HG03064 (cell line): ENCODE measurements at regions not wholly inside any gene's neighbourhood (a gene's known extent, or its start where the extent isn't known, plus 50 kb on each side); places are given as distances from the start of the nearest gene placed in this dataset.

Experiments
- ATAC-seq: cut with Tn5 transposase; IDR thresholded peaks from one replicate; pipeline ENCODE4 v1.9.1; 2021; ENCODE audit warnings: low read depth; ENCODE audit not compliant: unreplicated experiment

DNA sequence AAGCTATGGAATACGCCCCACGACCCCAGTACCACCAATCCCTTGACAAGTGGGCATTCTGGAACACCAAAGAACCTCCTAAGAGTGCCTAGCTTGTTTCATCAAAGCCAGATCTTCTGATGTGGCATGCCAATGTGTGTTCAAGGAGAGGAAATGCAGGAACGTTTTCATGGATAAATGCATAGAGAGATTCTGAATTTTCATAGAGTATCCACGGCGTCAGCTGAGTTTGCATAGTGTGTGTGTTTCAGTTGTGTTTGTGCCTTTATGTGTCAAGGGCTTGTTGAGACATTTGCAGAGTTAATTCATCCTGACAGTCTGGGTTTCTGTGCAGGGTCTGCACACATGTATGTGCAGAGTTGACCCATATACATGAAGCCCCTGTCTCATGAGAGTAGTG is 172.7 kb upstream of the LRFN2 start:
- ATAC-seq = no peak

DNA sequence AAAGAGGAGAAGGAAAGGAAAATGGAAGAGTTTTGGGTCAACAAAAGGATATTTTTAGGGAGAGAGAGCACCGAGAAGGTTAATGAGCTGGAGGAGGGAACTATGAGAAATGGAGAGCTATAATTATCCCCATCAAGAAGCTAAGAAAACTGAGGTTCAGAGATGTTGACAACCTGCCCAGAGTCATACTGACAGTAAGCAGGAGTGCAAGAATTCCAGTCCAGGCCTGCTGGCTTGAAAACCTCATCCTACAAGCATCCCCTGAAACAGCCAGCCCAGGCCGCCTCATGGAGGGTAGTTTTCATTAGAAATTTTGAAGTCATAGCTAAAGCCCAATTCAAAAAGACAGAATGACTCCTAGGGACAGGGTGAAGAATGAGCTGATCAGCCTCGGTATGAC is 172.1 kb upstream of the LRFN2 start:
- no peak for ATAC-seq

DNA sequence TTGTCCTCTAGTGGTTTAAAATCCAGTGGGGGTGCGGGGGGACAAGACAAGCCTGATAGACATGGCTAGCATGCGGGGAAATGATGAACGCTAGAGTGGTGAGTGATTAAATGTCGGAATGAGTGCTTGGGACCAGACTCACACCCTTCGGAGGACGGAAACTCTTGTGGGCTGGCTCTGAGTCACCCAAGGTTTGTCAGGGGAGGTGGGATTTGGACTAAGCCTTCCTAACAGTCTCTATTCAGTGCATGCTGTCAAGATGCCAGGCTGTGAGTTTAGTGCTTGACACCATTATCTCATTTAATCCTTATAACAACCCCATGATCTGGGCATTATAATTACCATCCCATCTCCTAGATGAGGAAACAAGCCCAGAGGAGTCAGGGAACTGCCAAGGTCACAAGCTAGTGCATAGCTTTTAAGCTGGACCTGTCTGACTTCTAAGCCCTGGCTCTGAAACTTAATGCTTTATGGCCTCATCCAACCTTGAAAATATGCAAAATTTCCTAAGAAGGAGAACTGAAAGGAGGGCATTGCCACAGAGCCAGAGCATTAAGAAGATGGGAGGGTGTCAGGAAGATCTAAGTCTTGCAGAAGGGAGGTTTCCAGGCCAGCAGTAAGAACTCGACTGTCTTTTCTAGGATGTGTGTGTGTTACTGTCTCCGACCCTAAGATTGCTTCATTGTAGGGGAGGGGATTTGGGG is 168.7 kb upstream of the LRFN2 start:
- no peak for ATAC-seq

DNA sequence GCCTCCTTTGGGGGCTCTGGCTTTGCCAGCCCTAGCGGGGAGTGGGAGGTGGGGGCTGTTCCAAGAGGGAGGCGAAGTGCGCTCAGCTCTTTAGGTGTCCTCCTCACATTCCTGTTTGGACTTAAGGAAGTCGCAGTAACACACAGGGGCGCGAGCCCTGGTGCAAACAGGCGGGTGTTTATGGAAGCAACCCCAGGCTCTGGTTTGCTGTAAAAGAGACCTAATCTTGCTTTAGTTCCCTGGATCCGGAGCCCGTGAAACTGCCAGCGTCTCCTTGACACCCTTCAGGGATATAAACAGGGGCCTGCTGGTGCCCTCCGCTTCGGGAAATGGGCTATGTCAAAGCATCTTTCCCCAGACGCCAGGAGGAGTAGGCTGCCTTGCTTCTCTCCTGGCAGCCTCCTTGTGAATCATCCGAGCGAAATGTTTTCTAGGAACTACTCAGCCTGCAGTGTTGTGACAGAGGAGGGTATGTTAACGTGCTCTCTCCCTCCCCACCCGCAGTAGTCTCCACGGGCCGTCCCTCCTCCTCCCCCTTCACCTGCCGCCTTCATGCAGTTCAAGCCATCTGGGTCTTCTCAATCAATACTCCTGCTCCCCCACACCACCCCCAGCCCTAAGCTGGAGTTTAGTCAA is 168.0 kb upstream of the LRFN2 start:
- ATAC-seq = no peak

DNA sequence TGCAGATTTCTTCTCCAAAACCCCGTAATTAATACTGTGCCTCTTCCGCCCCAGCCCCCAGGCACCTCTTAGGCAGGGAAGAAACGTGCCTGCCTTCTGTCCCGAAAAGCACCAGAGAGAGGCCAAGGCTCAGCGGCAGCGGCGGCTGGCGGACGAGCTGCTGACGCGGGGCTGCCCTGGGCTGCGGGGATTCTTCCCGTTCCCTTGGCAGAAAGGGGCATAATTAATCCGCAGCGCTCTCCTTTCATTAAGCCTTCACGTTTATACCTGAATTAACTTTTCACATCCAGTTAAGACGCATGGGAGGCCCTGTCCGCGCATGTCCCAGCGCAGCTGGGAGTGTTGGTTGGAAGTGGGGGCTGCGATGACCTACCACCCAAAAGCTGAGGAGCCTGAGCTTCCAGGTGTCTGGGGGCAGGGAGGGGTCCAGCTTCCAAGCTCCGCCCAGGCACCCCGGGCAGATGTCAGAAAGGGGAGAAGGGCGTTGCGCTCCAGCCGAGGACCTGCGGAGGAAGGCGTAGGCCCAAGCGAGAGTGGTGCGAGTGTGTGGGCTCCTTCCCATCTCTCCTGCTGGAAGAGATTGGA is 167.4 kb upstream of the LRFN2 start:
- no peak for ATAC-seq

DNA sequence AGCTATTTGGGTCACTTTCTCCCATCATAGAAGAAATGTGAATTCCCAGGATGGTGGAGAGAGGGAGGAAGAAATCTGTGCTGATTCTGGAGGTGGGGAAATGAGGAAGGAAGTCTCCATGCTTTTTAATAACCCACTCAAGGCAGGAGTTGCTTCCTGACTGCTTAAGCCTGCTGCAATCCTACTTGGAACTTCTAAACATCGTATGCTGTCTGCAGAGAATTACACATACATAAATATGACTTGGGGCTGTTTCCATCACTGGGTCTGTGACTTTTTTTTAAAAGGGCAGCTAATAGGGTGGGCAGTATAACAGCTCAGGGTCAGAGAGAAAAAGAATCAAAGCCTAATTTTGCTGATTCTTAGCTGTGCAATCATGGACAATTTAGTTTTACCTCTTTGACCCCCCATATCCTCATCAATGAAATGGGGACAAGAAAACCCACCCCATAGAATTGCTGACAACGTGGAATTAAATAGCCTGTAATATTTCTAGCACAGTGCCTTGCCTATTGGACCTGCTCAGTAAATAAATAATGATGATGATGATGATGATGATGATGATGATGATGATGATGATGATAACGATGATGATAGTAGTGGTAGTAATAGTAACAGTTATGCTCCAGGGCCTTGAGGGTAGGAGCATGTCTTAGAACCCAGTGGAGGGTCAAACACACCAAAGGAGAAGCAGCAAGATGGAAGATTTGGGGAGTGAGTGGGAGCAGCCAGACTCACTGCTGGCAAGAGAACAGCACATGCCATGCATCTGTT is 166.7 kb upstream of the LRFN2 start:
- ATAC-seq = no peak

DNA sequence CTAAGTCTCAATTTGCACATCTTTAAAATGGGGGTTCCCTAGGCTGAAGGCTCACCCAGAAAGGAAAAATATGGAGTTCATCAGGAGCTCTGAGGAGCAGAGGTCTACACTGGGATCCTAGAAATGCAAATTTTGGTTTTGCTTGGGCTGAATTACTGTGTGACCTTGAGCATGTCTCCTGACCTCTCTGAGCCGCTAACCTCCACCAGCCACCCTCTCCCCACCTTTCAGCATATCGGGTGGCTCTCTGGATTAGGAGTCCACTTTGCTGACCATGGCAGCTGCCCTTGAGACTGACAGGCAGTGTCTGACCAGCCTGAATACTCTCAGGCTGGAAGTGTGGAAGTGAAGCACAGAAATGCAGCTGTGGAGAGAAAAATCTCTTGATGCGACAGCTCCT is 165.9 kb upstream of the LRFN2 start:
- ATAC-seq = no peak

DNA sequence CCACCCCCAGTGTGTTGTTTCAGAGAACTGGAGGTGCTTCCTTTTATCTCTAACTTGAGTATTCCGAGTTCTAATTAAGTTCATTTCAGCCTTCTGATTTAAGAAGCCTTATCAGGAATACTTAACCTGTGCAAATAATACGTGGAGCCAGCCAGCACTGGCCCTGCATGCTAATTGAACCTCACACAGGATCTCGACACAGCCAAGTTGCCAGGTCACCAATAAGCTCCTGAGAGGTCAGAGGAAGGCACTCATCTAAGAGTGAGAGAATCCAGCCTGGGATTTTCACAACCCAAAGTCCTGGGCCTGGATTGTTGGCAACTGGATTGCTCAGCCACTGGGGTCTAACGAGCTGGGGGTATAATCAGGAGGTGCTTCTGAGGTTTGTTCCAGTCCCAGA is 157.7 kb upstream of the LRFN2 start:
- no peak for ATAC-seq

DNA sequence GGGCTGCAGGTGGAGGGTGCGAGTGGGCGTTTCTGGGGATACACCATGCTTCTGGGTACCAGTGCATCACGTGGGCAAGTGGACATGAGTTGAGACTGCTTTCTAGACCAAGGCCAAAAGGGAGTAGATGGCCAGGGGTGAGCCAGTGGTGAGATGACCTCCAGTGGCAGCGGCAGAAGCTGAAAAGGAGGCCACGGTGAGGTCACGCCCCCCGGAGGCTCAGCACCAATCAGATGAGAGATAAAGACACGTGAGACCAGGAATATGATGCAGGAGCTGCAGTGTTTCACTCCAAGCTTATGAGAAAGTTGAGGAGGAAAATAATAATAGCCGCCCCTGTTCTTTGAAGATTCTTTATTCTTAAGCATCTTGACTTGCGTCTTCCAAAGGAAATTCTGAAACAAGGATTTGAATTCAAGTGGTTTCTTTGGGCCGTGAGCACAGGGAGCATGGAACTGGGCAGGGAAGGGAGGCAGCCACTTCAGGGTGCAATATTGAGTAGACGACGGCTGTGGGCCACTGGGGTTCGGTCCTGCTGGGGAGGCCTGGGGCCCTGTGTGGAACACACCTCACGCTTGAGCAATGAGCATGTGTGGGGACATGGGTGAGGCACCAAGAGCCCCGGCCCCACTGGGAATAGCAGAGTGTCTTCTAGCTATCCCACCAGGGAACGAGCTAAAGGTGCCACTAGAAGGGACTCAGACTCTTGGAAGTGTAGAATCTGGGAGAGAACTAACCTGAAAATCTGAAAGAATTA is 156.7 kb upstream of the LRFN2 start:
- ATAC-seq = no peak

DNA sequence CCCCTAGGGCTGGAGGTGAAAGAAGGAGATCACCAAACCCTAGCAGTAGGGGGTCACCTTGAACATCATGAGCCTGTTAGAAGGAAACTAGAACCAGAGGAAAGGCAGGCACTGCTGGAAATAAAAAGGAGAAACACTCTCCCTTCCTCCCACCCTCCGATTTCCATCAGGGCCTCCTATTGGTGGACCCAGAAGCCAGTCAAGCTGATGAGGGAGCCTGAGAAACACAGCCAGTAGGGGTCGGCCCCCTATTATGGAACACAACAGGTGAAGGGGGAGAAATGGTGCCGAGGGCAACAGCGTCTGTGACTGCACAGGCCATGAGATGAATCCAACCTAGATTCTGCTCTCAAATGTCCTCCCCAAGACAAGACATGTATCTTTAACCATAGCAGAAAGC is 156.1 kb upstream of the LRFN2 start:
- ATAC-seq = no peak

DNA sequence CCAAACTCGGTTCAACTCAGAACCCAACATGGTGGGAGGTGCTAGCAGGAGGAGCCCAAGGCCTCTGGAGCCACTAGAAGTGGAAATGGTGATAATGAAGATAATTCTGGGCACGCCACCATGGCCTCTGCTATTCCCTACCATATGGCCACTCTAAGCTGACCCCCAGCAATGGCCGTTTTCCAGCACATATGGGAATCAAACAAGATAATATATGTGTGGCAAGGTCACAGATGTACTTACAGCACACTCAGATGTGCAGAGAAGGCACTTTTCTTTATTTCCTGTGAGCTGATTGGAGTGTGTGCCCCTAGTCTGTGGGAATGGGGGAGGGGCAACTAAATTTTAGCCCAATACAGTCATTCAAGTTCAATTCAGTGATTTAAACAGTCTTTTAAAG is 153.4 kb upstream of the LRFN2 start:
- no peak for ATAC-seq

DNA sequence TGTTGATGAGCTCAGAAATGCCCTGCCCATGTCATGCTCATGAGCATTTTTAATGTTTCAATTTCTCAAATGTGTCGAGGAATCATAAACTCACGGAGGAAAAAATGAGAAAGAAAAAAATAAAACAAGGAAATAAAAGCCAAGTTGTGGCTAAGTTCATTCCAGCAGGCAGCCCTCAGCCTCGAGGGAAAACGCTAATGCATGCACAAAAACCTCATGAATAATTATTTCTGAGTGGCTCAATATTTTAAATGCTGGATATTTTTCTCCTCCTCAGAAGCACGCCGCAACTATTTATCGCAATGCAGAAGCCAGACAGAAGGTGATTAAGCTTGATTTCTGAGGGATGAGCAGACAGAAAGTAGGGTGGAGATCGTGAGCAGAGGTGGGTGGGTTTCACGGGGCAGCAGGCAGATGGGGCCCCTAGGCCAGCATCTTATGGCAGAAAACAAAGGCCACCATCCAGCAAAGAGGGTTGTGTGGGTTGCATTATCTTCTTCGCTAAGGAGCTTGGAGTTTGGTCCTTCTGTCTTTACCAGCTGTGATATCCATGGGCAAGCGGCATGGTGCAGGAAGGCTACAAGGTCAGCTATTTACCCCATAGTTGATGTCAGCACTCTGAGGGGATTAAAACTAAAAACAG is 151.5 kb upstream of the LRFN2 start:
- ATAC-seq = no peak

DNA sequence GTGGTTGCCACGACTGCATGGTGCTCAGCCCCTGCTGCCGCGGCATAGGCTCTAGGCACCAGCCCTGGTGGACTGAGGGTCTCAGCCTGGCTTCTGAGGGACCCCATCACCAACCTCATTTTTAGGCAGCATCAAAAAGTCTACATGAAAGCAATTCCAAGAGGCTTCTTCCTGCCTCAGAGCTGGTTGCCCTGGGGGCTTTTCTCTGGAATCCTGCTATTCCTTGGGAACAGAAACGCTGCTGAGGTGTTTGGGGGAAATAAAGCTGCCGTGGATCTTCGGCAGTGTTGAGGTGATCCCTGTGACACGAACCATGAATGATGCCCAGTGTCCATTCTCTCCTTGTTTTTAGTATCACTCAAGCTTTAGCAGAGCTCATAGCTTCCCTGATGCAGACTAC is 148.4 kb upstream of the LRFN2 start:
- ATAC-seq = no peak

DNA sequence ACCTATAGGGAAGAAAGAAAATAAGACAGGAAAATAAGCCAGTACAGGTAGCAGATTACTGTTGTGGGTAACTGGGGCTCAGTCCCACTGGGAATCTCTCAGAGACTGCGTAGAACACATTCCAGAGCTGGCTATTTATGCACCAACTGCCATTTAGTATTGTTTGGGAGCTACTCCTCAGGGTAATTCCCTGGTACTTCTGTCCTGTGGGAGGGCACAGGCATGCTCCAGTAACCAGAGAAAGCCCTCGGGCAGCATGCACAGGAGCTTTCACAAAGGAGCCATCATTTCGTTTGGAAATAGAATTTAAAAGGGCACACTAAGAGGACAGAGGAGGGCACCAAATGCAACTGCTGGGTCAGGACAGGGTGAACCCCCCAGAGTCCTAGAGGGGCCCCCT is 148.0 kb upstream of the LRFN2 start:
- ATAC-seq = no peak

DNA sequence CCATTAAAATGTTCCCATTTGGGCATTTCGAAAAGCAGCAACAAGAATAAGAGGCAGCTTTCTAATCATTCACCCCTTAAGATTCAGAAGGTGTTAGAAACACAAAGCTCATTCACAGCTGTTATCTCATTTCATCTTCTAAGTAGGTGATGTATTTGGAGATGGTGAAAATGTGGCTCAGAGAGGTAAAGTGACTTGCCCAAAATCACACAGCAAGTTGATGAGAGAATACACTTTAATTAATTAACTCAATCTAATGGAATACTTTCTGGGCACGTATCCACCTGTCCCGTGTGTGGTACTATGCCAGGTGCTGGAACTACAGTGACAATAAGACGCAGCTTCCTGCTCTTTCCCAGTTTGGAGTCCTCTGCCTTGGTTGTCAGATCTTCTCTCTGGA is 147.4 kb upstream of the LRFN2 start:
- ATAC-seq = no peak

DNA sequence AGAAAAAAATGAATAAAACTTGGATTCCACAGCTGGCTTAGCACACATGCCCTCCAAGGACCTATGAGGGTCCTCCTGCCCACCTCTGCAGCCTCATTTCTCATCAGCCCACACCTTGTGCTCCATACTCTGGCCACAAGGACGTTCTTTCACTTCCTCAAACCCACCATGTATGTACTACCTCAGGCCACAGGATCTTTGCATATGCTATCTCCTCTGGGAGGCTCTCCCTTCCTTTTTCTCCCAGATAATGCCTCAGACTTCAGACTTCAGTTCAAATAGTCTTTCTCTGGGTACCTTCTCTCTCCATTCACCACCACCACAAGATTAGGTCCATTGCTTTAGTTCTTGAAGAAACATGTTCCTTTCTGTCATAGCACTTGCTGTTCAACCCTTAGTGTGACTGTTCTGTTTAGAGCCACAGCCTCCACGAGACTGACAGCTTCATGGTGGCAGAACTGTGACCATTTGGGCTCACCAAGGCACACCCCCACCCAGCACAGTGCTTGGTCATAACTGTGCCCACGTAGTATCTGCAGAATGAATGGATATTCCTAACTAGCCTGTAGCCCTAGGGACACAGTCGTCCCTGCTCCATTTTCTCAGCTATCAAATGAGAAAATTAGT is 146.7 kb upstream of the LRFN2 start:
- no peak for ATAC-seq

DNA sequence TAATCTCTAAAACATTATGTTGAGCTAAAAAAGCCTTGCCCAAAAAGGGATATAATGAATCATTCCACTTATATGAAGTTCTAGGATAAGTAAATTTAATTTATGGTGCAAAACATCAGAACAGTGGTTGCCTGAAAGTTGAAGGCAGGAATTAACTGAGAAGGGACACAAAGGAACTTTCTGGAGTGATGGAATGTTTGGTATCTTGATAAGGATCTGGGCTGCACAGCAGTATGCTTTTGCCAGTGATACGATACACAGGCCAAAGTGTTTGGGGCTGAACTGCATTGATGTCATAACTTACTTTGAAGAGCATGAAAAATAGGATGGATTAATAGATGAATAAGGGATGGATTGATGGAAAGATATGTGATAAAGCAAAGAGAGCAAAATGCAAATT is 146.1 kb upstream of the LRFN2 start:
- no peak for ATAC-seq

DNA sequence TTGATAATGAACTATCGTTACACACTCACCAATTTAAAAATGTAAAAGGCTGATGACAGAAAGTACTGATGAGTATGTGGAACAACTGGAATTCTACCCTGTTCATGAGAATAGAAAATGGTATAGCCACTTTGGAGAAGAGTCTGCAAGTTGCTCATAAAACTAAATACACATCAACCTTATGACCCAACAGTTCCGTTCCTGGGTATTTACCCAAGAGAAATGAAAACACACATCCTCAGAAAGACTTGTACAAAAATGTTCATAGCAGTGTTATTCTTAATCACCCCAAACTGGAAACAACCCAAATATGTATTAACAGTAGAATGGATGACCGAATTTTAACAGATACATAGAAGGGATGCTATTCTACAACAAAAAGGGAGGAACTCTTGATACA is 145.7 kb upstream of the LRFN2 start:
- ATAC-seq = no peak

DNA sequence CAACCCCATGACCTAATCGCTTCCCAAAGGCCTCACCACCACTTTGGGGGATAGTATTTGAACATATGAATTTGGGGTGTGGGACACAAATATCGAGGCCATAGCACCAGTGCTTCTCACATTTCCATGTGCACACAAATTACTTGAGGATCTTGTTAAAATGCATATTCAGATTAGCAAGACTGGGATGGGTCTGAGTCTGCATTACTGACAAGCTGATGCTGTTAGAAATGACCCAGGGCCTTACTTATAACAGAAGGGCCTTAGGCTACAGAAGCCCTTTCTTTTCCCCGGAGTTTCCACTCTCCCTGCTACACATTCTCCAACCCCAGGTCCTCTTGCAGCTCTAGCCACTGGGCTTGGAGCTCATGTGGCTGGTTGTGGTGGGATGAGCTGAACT is 141.5 kb upstream of the LRFN2 start:
- ATAC-seq = no peak

DNA sequence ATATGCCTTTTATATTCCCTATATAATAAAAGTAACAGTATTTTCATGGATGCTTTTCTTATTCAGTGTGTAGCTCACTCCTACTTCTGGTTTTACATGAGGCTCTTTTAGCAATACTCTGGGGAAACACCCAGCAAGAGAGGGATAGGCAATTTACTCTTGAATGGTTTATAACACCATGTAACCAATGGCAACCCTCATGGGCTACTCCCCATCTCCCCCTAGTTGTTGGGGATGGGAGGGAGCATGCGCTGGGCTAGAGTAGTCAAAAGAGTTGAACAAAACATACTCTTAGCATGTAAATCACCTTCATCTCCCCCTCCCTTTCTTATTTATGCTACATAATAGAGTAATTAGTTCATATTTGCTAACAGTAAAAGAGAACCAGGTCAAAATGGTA is 140.1 kb upstream of the LRFN2 start:
- no peak for ATAC-seq
